ENCODE measurements at regions not wholly inside any gene's neighbourhood (a gene's known extent, or its start where the extent isn't known, plus 50 kb on each side); places are given as distances from the start of the nearest gene placed in this dataset.
"Not testable (repeated sequence)": the region's sequence is repeated elsewhere in the genome, so short reads cannot be mapped to it uniquely, and the experiment has no call there.

GRCh38 chr4:124943145-124943889 lies 230.8 kb upstream of the ANKRD50 start:
- FAIRE-seq (peak; percentile 81), DNase-seq (ENCODE audit: insufficient read length, low spot score) (no peak)

GRCh38 chr4:124941267-124941666 lies 228.7 kb upstream of the ANKRD50 start:
- peak; percentile 50 for FAIRE-seq

More at GRCh38 chr4:124943145-124943889, 230.8 kb upstream of the ANKRD50 start:
- no peak for TF ChIP-seq POLR2A (IDR thresholded peaks at IDR 0.05; ENCODE audit: low read depth, low read length)

GRCh38 chr4:124940387-124940786 lies 227.9 kb upstream of the ANKRD50 start:
- FAIRE-seq (peak; percentile 95), DNase-seq (ENCODE audit: insufficient read length, low spot score) (no peak)
- TF ChIP-seq POLR2A (IDR thresholded peaks at IDR 0.05; ENCODE audit: low read depth, low read length): no peak

More at GRCh38 chr4:124941267-124941666, 228.7 kb upstream of the ANKRD50 start:
- no peak for TF ChIP-seq POLR2A (IDR thresholded peaks at IDR 0.05; ENCODE audit: low read depth, low read length)
- no peak for DNase-seq (ENCODE audit: insufficient read length, low spot score)

GRCh38 chr4:124939908-124940307 lies 227.4 kb upstream of the ANKRD50 start:
- FAIRE-seq: no peak

GRCh38 chr4:124938836-124939235 lies 226.3 kb upstream of the ANKRD50 start:
- FAIRE-seq (no peak), DNase-seq (ENCODE audit: insufficient read length, low spot score) (no peak)
- TF ChIP-seq POLR2A (IDR thresholded peaks at IDR 0.05; ENCODE audit: low read depth, low read length): no peak

More at GRCh38 chr4:124939908-124940307, 227.4 kb upstream of the ANKRD50 start:
- TF ChIP-seq POLR2A (IDR thresholded peaks at IDR 0.05; ENCODE audit: low read depth, low read length): no peak
- DNase-seq (ENCODE audit: insufficient read length, low spot score): no peak

GRCh38 chr4:124937993-124938392 lies 225.5 kb upstream of the ANKRD50 start:
- DNase-seq (ENCODE audit: insufficient read length, low spot score): no peak
- TF ChIP-seq POLR2A (IDR thresholded peaks at IDR 0.05; ENCODE audit: low read depth, low read length): no peak
- FAIRE-seq: no peak

- TF ChIP-seq POLR2A (IDR thresholded peaks at IDR 0.05; ENCODE audit: low read depth, low read length): no peak
- no peak for DNase-seq (ENCODE audit: insufficient read length, low spot score)
- no peak for FAIRE-seq
These were observed 223.9 kb upstream of the ANKRD50 start for GRCh38 chr4:124936427-124936826.

- no peak for TF ChIP-seq POLR2A (IDR thresholded peaks at IDR 0.05; ENCODE audit: low read depth, low read length)
- FAIRE-seq: no peak
These were observed 222.4 kb upstream of the ANKRD50 start for GRCh38 chr4:124934916-124935315.

GRCh38 chr4:124933521-124933920 lies 221.0 kb upstream of the ANKRD50 start:
- TF ChIP-seq POLR2A (IDR thresholded peaks at IDR 0.05; ENCODE audit: low read depth, low read length): no peak
- no peak for DNase-seq (ENCODE audit: insufficient read length, low spot score)
- no peak for FAIRE-seq

More at GRCh38 chr4:124934916-124935315, 222.4 kb upstream of the ANKRD50 start:
- DNase-seq (ENCODE audit: insufficient read length, low spot score): no peak

- no peak for DNase-seq (ENCODE audit: insufficient read length, low spot score)
- TF ChIP-seq POLR2A (IDR thresholded peaks at IDR 0.05; ENCODE audit: low read depth, low read length): no peak
- FAIRE-seq: no peak
These were observed 219.9 kb upstream of the ANKRD50 start for GRCh38 chr4:124932447-124932846.

GRCh38 chr4:124931050-124931449 lies 218.5 kb upstream of the ANKRD50 start:
- DNase-seq (ENCODE audit: insufficient read length, low spot score) (no peak), FAIRE-seq (no peak)
- TF ChIP-seq POLR2A (IDR thresholded peaks at IDR 0.05; ENCODE audit: low read depth, low read length): no peak

GRCh38 chr4:124922748-124923147 lies 210.2 kb upstream of the ANKRD50 start:
- FAIRE-seq; DNase-seq (ENCODE audit: insufficient read length, low spot score): not testable (repeated sequence)

- DNase-seq (ENCODE audit: insufficient read length, low spot score) (no peak), FAIRE-seq (no peak)
- no peak for TF ChIP-seq POLR2A (IDR thresholded peaks at IDR 0.05; ENCODE audit: low read depth, low read length)
These were observed 206.1 kb upstream of the ANKRD50 start for GRCh38 chr4:124918559-124919122.

- FAIRE-seq: no peak
- no peak for DNase-seq (ENCODE audit: insufficient read length, low spot score)
- no peak for TF ChIP-seq POLR2A (IDR thresholded peaks at IDR 0.05; ENCODE audit: low read depth, low read length)
These were observed 202.5 kb upstream of the ANKRD50 start for GRCh38 chr4:124915073-124915472.

GRCh38 chr4:124913237-124913636 lies 200.7 kb upstream of the ANKRD50 start:
- no peak for DNase-seq (ENCODE audit: insufficient read length, low spot score)
- FAIRE-seq: no peak
- TF ChIP-seq POLR2A (IDR thresholded peaks at IDR 0.05; ENCODE audit: low read depth, low read length): no peak
